AG04449 (cell line): ENCODE measurements at regions not wholly inside any gene's neighbourhood (a gene's known extent, or its start where the extent isn't known, plus 50 kb on each side); places are given as distances from the start of the nearest gene placed in this dataset.

Source experiments
- CTCF ChIA-PET: fragments of 350-600 bp; formaldehyde crosslinking; extraction: SDS; loops from one replicate; lab custom pipeline; 2021; ENCODE audit warnings: antibody characterized with exemption; lab: Yijun Ruan, JAX
- POLR2A ChIA-PET: fragments of 400-600, 350-600 bp; formaldehyde crosslinking; extraction: SDS; loops from one replicate; lab custom pipeline; 2020; ENCODE audit warnings: antibody characterized with exemption, inconsistent platforms; lab: Yijun Ruan, JAX
- DNase-seq: peaks from one replicate; pipeline ENCODE4 v3.0.0-alpha.2; 2010; ENCODE audit warnings: low read depth, low spot score
- H3K4me3 ChIP-seq: 2 replicates; pipeline ENCODE4 v1.5.1; 2011; ENCODE audit warnings: low read depth, mild to moderate bottlenecking, control low read depth, low read length
- TF ChIP-seq, protein P1 (sequence below): IDR thresholded peaks from one replicate; pipeline ENCODE4 v1.5.1; 2011; ENCODE audit warnings: mild to moderate bottlenecking, moderate library complexity, low read length, control low read depth, inconsistent platforms; ENCODE audit not compliant: insufficient read depth; ENCODE audit errors: missing control alignments

DNA sequence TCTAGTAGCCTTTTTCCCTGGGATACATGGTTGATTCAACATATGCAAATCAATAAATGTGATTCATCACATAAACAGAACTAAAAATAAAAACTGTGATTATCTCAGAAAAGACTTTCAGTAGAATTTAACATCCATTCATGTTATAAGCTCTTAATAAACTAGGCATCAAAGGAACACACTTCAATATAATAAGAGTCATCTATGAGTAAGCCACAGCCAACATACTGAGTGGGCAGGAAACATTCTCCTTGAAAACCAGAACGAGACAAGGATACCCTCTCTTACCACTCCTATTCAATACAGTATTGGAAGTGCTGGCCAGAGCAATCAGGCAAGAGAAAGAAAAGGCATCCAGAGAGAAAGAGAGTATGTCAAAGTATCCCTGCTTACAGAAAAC lies 239.9 kb downstream of the ATPSCKMT start:
- TF ChIP-seq, protein P1, sequence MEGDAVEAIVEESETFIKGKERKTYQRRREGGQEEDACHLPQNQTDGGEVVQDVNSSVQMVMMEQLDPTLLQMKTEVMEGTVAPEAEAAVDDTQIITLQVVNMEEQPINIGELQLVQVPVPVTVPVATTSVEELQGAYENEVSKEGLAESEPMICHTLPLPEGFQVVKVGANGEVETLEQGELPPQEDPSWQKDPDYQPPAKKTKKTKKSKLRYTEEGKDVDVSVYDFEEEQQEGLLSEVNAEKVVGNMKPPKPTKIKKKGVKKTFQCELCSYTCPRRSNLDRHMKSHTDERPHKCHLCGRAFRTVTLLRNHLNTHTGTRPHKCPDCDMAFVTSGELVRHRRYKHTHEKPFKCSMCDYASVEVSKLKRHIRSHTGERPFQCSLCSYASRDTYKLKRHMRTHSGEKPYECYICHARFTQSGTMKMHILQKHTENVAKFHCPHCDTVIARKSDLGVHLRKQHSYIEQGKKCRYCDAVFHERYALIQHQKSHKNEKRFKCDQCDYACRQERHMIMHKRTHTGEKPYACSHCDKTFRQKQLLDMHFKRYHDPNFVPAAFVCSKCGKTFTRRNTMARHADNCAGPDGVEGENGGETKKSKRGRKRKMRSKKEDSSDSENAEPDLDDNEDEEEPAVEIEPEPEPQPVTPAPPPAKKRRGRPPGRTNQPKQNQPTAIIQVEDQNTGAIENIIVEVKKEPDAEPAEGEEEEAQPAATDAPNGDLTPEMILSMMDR, result no peak
- no peak overlapping the region for H3K4me3 ChIP-seq
- POLR2A ChIA-PET, result no interaction called here
- no peak for DNase-seq
- CTCF ChIA-PET, result interaction anchor here (1.5 kb wide), 1 partner anchor 224 kb away, joined by 5 read pairs; no protein-coding TSS in a partner anchor

DNA sequence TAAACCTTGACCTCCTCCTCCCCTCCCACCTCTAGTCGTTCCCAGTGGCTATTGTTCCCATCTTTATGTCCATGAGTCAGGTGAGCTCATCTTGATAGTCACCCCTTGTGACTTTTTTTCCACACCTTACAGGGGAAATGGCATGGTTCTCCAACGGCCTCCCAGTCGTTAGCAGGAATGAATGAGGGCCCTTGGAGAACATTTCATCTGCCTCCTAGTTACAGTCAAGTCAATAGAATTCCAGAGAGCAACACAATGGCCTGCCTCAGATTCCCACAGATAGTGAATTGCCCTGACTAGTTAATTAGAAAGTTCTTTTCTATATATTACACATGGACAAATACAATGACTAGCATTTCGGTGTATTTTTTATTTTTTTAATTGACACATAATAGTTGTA lies 262.6 kb downstream of the ATPSCKMT start:
- TF ChIP-seq, protein P1, result no peak
- H3K4me3 ChIP-seq, result no peak overlapping the region
- DNase-seq, result no peak
- POLR2A ChIA-PET, result no interaction called here
- CTCF ChIA-PET, result no interaction called here

DNA sequence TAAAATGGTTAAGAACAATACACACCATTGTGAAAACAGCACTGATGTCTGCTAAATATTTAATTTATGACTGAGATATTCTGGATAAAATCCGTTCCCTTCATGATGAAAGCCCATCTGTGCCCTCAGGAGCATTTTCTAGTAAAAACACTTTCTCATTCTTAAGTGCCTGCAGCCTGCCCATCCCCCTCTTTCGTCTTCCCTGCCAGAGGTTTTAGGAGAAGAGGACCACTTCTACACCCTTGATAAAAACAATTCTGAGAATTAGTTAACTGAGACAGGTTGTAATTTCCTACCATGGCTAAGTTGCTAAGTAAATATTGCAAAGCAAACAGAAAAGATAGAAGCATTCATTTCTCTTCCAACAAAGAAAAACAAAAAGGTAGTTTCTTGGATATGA lies 272.6 kb downstream of the ATPSCKMT start:
- no peak overlapping the region for H3K4me3 ChIP-seq
- TF ChIP-seq, protein P1, result no peak
- ChIA-PET CTCF (no interaction called here), POLR2A (no interaction called here)
- DNase-seq, result no peak

DNA sequence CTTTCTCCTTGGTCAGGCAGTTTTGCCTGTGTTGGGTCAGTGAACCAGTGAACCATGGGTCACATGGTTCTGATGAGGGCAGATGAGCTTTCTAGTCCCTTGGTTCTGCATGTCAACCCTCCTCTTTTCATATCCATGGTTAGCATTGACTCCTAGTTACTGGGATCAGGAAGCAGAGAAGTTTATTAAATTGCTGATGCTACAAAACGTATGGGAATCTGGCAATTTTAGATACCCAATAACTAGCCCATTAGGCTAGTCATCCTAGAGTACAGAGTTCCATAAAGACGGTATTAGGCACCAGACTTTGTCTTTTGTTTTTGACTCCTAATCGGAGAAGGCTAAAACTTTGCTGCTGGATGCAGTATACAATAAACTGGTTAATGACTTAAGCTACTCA lies 273.1 kb downstream of the ATPSCKMT start:
- POLR2A ChIA-PET, result no interaction called here
- CTCF ChIA-PET, result no interaction called here
- H3K4me3 ChIP-seq, result no peak overlapping the region

DNA sequence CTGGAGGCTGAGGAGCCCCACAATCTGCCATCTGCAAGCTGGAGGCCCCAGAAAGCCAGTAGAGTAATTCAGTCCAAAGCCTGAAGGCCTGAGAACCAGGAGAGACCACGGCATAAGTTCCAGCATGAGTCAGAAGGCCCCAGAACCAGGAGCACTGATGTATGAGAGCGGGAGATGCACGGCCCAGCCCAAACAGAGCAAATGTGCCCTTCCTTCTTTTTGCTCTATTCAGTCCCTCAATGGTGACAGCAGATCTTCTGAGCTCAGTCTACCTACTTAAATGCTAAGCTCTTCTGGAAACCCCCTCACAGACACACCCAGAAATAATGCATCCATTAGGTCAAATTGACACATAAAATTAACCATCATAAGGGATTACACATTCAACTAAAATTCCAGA lies 277.6 kb downstream of the ATPSCKMT start:
- TF ChIP-seq, protein P1, result no peak
- ChIA-PET POLR2A (no interaction called here), CTCF (no interaction called here)
- DNase-seq, result no peak
- H3K4me3 ChIP-seq, result no peak overlapping the region

More for the DNA sequence above, 273.1 kb downstream of the ATPSCKMT start:
- TF ChIP-seq, protein P1, result no peak
- DNase-seq, result no peak

DNA sequence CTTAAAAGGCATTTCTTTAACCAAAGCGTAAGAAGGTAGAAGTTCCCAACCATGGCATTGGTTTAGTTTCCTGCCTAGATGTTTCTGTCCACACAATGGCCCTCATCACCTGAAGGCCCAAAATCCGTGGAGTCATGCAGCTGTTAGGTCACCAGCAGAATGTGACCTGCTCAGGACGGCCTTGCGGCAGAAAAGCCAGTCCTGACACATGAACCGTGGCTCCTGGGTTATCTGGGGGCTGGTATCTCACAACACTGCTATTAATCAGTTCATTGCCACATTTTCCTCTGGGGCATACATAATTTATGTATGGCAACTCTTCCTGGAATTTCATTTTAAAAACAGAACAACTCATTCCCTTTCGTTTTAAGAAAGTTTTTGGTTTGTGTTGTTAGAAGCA lies 278.4 kb downstream of the ATPSCKMT start:
- TF ChIP-seq, protein P1, result no peak
- CTCF ChIA-PET, result no interaction called here
- POLR2A ChIA-PET, result no interaction called here
- no peak overlapping the region for H3K4me3 ChIP-seq
- no peak for DNase-seq

DNA sequence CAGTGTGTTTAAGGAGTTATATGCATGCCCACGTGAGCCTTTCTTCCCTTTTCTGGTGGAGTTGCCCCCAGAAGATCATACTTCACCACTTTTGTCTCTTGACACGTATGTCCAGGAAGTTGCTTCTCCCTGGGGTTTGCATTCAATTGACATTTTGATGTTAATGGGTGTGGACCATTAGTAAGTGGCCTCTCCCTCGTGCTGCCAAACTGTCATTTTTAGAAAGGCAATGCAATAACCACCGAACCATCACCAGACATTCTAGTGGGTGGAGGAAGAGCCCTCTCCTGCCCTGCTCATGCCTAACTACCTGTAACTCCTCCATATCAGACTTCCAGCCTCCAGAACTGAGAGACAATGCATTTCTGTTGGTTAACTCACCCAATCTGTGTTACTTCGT lies 290.8 kb downstream of the ATPSCKMT start:
- H3K4me3 ChIP-seq, result no peak overlapping the region
- no peak for DNase-seq
- ChIA-PET CTCF (no interaction called here), POLR2A (no interaction called here)
- TF ChIP-seq, protein P1, result no peak
